ENCODE measurements at regions not wholly inside any gene's neighbourhood (a gene's known extent, or its start where the extent isn't known, plus 50 kb on each side); places are given as distances from the start of the nearest gene placed in this dataset.

- Histone ChIP-seq H3K27me3 (ENCODE audit: control insufficient read depth in 1 of 2, insufficient read depth in 2 of 2, low read length in 1 of 2) (no peaks in the 10 kb centered on the region), H3K4me1 (ENCODE audit: control insufficient read depth in 1 of 2, insufficient read depth in 2 of 2, low read length in 2 of 2) (no peaks in the 10 kb centered on the region), H3K36me3 (ENCODE audit: control insufficient read depth in 1 of 2, insufficient read depth in 2 of 2, low read length in 1 of 2) (no peaks in the 10 kb centered on the region), H3K4me3 (ENCODE audit: low read length in 2 of 2) (no peak overlapping the region), H3K27ac (ENCODE audit: low read depth in 1 of 2, low read length in 2 of 2) (no peak overlapping the region), H3K9me3 (ENCODE audit: control insufficient read depth, low read length) (peaks cover 6% of the 10 kb centered on the region)
- DNase-seq: no peak
- 96 to 97% methylated on average over 1 of the region's 1 CpG for WGBS, 2 donors
- ATAC-seq (ENCODE audit: low FRiP score): no peak
- intact Hi-C loops (cut with DNase I): no loop called here
Measured at GRCh38 chr3:99402755-99403154, 235.6 kb upstream of the COL8A1 start.

GRCh38 chr3:99400352-99400751 lies 238.0 kb upstream of the COL8A1 start:
- ATAC-seq (ENCODE audit: low FRiP score): no peak
- H3K4me1 ChIP-seq (ENCODE audit: control insufficient read depth in 1 of 2, insufficient read depth in 2 of 2, low read length in 2 of 2): no peaks in the 10 kb centered on the region
- intact Hi-C loops (cut with DNase I): no loop called here
- H3K9me3 ChIP-seq (ENCODE audit: control insufficient read depth, low read length): peaks cover 6% of the 10 kb centered on the region
- H3K36me3 ChIP-seq (ENCODE audit: control insufficient read depth in 1 of 2, insufficient read depth in 2 of 2, low read length in 1 of 2): no peaks in the 10 kb centered on the region
- H3K27ac ChIP-seq (ENCODE audit: low read depth in 1 of 2, low read length in 2 of 2): no peak overlapping the region
- 90 to 93% methylated on average over 2 of the region's 2 CpGs for WGBS, 2 donors
- H3K4me3 ChIP-seq (ENCODE audit: low read length in 2 of 2): no peak overlapping the region
- no peaks in the 10 kb centered on the region for H3K27me3 ChIP-seq (ENCODE audit: control insufficient read depth in 1 of 2, insufficient read depth in 2 of 2, low read length in 1 of 2)
- no peak for DNase-seq

- H3K36me3 ChIP-seq (ENCODE audit: control insufficient read depth in 1 of 2, insufficient read depth in 2 of 2, low read length in 1 of 2): no peaks in the 10 kb centered on the region
- H3K9me3 ChIP-seq (ENCODE audit: control insufficient read depth, low read length): peaks cover 6% of the 10 kb centered on the region
- H3K4me1 ChIP-seq (ENCODE audit: control insufficient read depth in 1 of 2, insufficient read depth in 2 of 2, low read length in 2 of 2): peaks cover 0 to 6% of the 10 kb centered on the region in 2 donors
- 83 to 87% methylated on average over 3 of the region's 3 CpGs for WGBS, 2 donors
- ATAC-seq (ENCODE audit: low FRiP score): no peak
- no peaks in the 10 kb centered on the region for H3K27me3 ChIP-seq (ENCODE audit: control insufficient read depth in 1 of 2, insufficient read depth in 2 of 2, low read length in 1 of 2)
- H3K27ac ChIP-seq (ENCODE audit: low read depth in 1 of 2, low read length in 2 of 2): no peak overlapping the region
- no peak for DNase-seq
- no peak overlapping the region for H3K4me3 ChIP-seq (ENCODE audit: low read length in 2 of 2)
- intact Hi-C loops (cut with DNase I): no loop called here
Measured at GRCh38 chr3:99396651-99397275, 241.6 kb upstream of the COL8A1 start.

- peaks cover 6% of the 10 kb centered on the region for H3K9me3 ChIP-seq (ENCODE audit: control insufficient read depth, low read length)
- peak overlapping the region in 1 of 2 donors; percentile 63 for H3K27ac ChIP-seq (ENCODE audit: low read depth in 1 of 2, low read length in 2 of 2)
- no peaks in the 10 kb centered on the region for H3K27me3 ChIP-seq (ENCODE audit: control insufficient read depth in 1 of 2, insufficient read depth in 2 of 2, low read length in 1 of 2)
- peaks cover 0 to 6% of the 10 kb centered on the region in 2 donors for H3K4me1 ChIP-seq (ENCODE audit: control insufficient read depth in 1 of 2, insufficient read depth in 2 of 2, low read length in 2 of 2)
- DNase-seq (no peak), ATAC-seq (ENCODE audit: low FRiP score) (no peak)
- no peaks in the 10 kb centered on the region for H3K36me3 ChIP-seq (ENCODE audit: control insufficient read depth in 1 of 2, insufficient read depth in 2 of 2, low read length in 1 of 2)
- WGBS, 2 donors: 75 to 77% methylated on average over 7 of the region's 7 CpGs
- intact Hi-C loops (cut with DNase I): no loop called here
- no peak overlapping the region for H3K4me3 ChIP-seq (ENCODE audit: low read length in 2 of 2)
Measured at GRCh38 chr3:99394831-99395778, 243.3 kb upstream of the COL8A1 start.

- H3K27me3 ChIP-seq (ENCODE audit: control insufficient read depth in 1 of 2, insufficient read depth in 2 of 2, low read length in 1 of 2): no peaks in the 10 kb centered on the region
- intact Hi-C loops (cut with DNase I): no loop called here
- no peaks in the 10 kb centered on the region for H3K36me3 ChIP-seq (ENCODE audit: control insufficient read depth in 1 of 2, insufficient read depth in 2 of 2, low read length in 1 of 2)
- H3K27ac ChIP-seq (ENCODE audit: low read depth in 1 of 2, low read length in 2 of 2): no peak overlapping the region
- WGBS, 2 donors: 90% methylated on average over 2 of the region's 2 CpGs
- DNase-seq (no peak), ATAC-seq (ENCODE audit: low FRiP score) (no peak)
- no peak overlapping the region for H3K4me3 ChIP-seq (ENCODE audit: low read length in 2 of 2)
- peaks cover 1 to 6% of the 10 kb centered on the region in 2 donors for H3K4me1 ChIP-seq (ENCODE audit: control insufficient read depth in 1 of 2, insufficient read depth in 2 of 2, low read length in 2 of 2)
- peaks cover 6% of the 10 kb centered on the region for H3K9me3 ChIP-seq (ENCODE audit: control insufficient read depth, low read length)
Measured at GRCh38 chr3:99393961-99394360, 244.4 kb upstream of the COL8A1 start.

GRCh38 chr3:99388780-99389179 lies 249.6 kb upstream of the COL8A1 start:
- no peaks in the 10 kb centered on the region for H3K36me3 ChIP-seq (ENCODE audit: control insufficient read depth in 1 of 2, insufficient read depth in 2 of 2, low read length in 1 of 2)
- no peaks in the 10 kb centered on the region for H3K9me3 ChIP-seq (ENCODE audit: control insufficient read depth, low read length)
- H3K4me1 ChIP-seq (ENCODE audit: control insufficient read depth in 1 of 2, insufficient read depth in 2 of 2, low read length in 2 of 2): peaks cover 0 to 3% of the 10 kb centered on the region in 2 donors
- H3K4me3 ChIP-seq (ENCODE audit: low read length in 2 of 2): no peak overlapping the region
- no peaks in the 10 kb centered on the region for H3K27me3 ChIP-seq (ENCODE audit: control insufficient read depth in 1 of 2, insufficient read depth in 2 of 2, low read length in 1 of 2)
- ATAC-seq (ENCODE audit: low FRiP score) (no peak), DNase-seq (no peak)
- H3K27ac ChIP-seq (ENCODE audit: low read depth in 1 of 2, low read length in 2 of 2): no peak overlapping the region
- intact Hi-C loops (cut with DNase I): no loop called here

- ATAC-seq (ENCODE audit: low FRiP score): no peak
- intact Hi-C loops (cut with DNase I): no loop called here
Measured at GRCh38 chr3:99384596-99384995, 253.8 kb upstream of the COL8A1 start.

GRCh38 chr3:99376926-99377325 lies 261.5 kb upstream of the COL8A1 start:
- H3K4me3 ChIP-seq (ENCODE audit: low read length in 2 of 2): no peak overlapping the region
- H3K36me3 ChIP-seq (ENCODE audit: control insufficient read depth in 1 of 2, insufficient read depth in 2 of 2, low read length in 1 of 2): no peaks in the 10 kb centered on the region
- intact Hi-C loops (cut with DNase I): no loop called here
- WGBS, 2 donors: 95 to 98% methylated on average over 3 of the region's 3 CpGs
- peak in 1 of 2 donors; percentile 61 for DNase-seq
- H3K27me3 ChIP-seq (ENCODE audit: control insufficient read depth in 1 of 2, insufficient read depth in 2 of 2, low read length in 1 of 2): no peaks in the 10 kb centered on the region
- no peak for ATAC-seq (ENCODE audit: low FRiP score)
- H3K27ac ChIP-seq (ENCODE audit: low read depth in 1 of 2, low read length in 2 of 2): no peak overlapping the region
- no peaks in the 10 kb centered on the region for H3K9me3 ChIP-seq (ENCODE audit: control insufficient read depth, low read length)
- H3K4me1 ChIP-seq (ENCODE audit: control insufficient read depth in 1 of 2, insufficient read depth in 2 of 2, low read length in 2 of 2): no peaks in the 10 kb centered on the region

More at GRCh38 chr3:99384596-99384995, 253.8 kb upstream of the COL8A1 start:
- DNase-seq: no peak
- H3K27ac ChIP-seq (ENCODE audit: low read depth in 1 of 2, low read length in 2 of 2): no peak overlapping the region
- H3K4me1 ChIP-seq (ENCODE audit: control insufficient read depth in 1 of 2, insufficient read depth in 2 of 2, low read length in 2 of 2): peaks cover 0 to 3% of the 10 kb centered on the region in 2 donors
- no peak overlapping the region for H3K4me3 ChIP-seq (ENCODE audit: low read length in 2 of 2)
- no peaks in the 10 kb centered on the region for H3K9me3 ChIP-seq (ENCODE audit: control insufficient read depth, low read length)
- no peaks in the 10 kb centered on the region for H3K27me3 ChIP-seq (ENCODE audit: control insufficient read depth in 1 of 2, insufficient read depth in 2 of 2, low read length in 1 of 2)
- no peaks in the 10 kb centered on the region for H3K36me3 ChIP-seq (ENCODE audit: control insufficient read depth in 1 of 2, insufficient read depth in 2 of 2, low read length in 1 of 2)

GRCh38 chr3:99373846-99374210 lies 264.6 kb upstream of the COL8A1 start:
- no peaks in the 10 kb centered on the region for H3K36me3 ChIP-seq (ENCODE audit: control insufficient read depth in 1 of 2, insufficient read depth in 2 of 2, low read length in 1 of 2)
- ATAC-seq (ENCODE audit: low FRiP score): no peak
- WGBS, 2 donors: 39 to 49% methylated on average over 2 of the region's 2 CpGs

More at GRCh38 chr3:99373846-99374210, 264.6 kb upstream of the COL8A1 start:
- DNase-seq: no peak
- Histone ChIP-seq H3K4me3 (ENCODE audit: low read length in 2 of 2) (no peak overlapping the region), H3K9me3 (ENCODE audit: control insufficient read depth, low read length) (no peaks in the 10 kb centered on the region), H3K27ac (ENCODE audit: low read depth in 1 of 2, low read length in 2 of 2) (no peak overlapping the region), H3K4me1 (ENCODE audit: control insufficient read depth in 1 of 2, insufficient read depth in 2 of 2, low read length in 2 of 2) (no peaks in the 10 kb centered on the region), H3K27me3 (ENCODE audit: control insufficient read depth in 1 of 2, insufficient read depth in 2 of 2, low read length in 1 of 2) (no peaks in the 10 kb centered on the region)
- intact Hi-C loops (cut with DNase I): no loop called here
